GM19240 (cell line): ENCODE measurements at regions not wholly inside any gene's neighbourhood (a gene's known extent, or its start where the extent isn't known, plus 50 kb on each side); places are given as distances from the start of the nearest gene placed in this dataset.

ENCODE experiments used
- DNase-seq: peaks from one replicate; pipeline ENCODE4 v3.0.0; 2011; ENCODE audit warnings: low spot score; ENCODE audit not compliant: insufficient read length

DNA sequence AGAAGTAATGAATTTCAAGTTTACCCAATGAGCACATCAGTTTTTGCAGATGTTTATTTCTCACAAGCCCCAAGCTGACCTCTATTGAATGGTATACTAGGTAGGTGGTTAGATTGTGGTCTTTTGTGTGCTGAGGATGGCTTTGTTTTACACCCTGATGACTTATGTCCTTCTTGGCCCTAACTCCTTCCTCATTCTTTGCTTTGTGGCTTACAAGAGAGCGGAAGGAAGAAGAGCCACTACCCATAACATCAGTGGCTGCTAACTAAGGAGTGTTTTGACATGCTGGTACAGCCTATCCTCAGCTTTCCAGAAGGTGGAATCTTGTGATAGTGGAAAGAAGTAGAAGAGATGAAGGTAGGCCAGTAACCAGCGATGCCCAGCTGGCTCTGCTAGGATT lies 85.7 kb upstream of the NTRK2 start:
- DNase-seq: no peak

DNA sequence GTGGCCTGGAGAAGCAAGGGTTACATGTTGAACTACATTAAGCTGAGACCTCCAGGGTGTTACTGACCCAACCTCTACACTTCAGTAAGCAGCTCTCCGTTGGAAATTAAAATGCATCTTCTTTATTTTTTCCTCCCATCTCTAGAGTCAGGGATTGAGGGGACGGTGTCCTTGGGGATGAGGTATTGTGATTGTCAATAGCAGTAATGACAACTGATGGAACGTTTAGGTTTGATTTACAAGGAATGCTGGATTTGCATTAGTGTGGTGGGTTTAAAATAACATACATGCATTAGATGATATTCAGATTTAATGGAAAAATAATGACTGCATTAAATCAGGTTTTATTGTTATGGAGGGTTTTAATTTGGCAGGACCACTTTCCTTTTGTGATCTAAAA lies 82.9 kb upstream of the NTRK2 start:
- DNase-seq: no peak

DNA sequence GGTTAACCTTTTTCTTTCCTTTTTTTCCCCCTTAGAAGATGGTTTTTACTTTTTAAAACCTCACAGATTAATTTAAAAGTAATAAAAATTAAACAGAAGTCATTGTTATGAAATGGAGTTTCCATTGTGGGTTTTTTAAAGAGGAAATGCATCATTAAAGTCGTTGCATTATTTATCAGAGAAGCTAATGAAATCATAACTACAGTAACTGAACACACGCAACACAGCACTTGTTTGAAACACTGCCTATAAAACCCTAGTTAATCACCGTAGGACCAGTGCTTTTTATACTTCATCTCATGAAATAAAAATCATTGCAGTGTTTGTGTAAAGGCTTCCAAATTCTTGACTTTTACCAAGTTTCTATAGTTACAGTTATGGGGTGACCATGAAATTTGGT lies 82.4 kb upstream of the NTRK2 start:
- DNase-seq: no peak

DNA sequence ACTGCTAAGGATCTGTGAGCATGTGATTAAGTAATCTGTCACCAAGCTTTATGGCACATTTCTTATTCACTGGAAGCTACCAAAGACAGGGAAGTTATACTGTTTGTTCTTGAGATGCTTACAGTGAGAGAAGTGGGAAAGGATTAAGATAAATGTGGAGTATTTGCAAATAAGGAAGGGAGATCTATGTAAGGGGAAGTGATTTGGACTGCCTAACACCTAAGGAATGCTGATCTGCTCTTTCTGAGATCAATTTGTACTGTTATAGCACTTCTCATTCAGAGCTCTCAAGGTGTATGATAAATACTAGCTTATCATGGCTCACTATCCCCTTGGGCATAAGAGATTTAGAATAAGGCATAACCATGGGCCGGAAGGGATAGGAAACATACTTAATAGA lies 80.0 kb upstream of the NTRK2 start:
- DNase-seq: no peak

DNA sequence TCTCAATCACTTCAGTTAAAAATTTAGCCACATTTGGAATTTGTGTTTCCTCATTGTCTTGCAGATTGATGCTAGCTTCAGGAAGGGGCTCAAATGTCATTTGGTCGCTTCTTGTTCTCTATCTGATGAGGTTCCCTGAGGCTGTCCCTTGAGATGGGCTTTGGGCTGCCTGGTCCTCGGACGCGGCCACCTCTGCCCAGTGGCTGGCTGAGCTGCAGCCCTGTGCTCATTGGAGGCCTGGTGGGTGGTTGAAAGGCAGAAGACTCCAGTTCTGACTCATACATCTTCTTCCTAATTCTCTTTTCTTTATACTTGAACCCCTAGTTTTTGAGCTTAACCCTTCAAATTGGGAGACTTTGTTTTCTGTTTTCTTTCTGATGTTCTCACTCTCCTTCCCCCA lies 78.8 kb upstream of the NTRK2 start:
- DNase-seq: no peak

DNA sequence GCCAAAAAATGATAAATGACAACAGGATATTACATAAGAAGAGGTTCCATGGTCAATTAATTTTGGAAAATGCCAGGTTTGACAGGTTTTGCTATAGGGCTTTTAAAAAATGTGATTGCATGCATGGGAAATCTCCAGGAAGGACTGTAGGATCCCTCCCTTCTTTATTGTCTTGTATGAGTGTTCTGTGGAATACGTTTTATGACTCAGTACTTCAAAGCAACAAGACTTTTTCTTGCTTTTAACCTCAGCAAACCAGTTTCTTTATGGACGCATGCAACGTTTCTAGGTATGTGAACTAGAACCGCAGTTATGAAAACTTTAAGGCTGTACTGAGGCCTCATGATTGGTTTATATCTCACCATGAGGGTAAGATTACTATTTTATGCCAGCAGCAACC lies 76.6 kb upstream of the NTRK2 start:
- DNase-seq: no peak

DNA sequence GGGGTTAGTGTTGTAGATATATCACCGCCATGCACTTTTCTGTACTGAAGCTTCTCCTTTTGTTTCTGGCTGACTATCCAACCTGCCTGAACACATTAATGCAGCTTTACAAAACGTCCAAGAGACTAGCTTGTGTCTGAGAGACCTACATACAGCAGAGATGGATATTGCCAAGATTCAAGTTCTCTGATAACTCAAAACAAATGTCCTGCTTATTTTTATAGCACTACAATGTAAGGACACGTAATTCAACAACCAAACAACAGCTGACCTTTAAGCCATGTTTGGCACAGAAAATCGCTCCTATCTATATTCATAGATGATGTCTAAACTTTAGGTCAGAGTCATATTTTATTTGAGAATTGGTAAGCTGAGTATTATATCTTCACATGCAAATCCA lies 76.2 kb upstream of the NTRK2 start:
- DNase-seq: no peak

DNA sequence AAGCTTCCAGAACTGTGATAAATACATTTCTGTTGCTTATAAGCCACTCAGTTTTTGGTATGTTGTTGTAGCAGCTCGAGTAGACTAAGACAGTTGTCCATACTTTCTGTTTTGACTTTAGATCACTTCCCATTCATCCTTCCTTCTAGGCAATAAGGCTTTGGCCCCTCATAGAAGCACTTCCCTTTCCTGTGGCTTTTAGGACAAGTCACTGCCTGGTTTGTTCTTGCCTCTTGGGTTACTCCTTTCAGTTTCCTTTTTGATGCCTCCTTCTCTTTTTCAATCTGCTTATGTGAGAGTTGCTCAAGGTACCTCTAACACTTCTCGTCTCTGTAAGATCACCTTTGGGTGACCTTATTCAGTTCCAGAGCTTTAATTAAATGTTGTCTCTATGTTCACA lies 72.4 kb upstream of the NTRK2 start:
- DNase-seq: peak; percentile 74

DNA sequence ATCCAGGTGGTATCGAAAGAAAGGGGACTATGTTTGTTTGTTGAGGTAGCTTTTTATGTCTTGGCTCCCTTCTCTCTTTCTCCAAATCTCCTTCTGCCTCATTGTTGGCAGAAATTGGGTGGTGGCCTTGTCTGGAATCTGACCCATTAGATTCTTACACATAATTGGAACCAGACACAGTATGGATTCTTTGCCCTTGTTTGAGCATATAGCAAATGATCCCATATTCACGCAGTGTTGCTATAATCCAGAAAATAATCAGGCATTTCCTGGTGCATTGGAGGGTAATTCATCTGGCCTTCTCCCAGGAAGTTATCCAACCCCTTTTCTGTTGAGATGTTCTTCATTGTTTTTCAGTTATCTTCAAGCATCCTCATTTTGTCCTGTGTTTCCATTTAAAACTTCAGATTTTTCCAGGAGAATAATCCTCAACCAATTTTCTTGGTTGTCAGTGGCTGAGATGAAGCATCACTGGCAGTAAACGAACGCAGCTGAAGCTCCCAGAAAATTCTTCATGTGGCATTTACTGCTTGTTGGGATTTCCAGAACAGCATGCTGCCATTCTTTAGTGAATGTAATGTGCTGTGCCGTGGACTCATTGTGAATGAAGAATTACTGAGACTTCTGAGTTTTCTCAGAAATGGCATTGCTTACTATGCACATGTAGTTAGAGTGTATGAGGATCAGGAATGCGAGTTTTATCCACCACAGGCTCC lies 70.5 kb upstream of the NTRK2 start:
- no peak for DNase-seq

DNA sequence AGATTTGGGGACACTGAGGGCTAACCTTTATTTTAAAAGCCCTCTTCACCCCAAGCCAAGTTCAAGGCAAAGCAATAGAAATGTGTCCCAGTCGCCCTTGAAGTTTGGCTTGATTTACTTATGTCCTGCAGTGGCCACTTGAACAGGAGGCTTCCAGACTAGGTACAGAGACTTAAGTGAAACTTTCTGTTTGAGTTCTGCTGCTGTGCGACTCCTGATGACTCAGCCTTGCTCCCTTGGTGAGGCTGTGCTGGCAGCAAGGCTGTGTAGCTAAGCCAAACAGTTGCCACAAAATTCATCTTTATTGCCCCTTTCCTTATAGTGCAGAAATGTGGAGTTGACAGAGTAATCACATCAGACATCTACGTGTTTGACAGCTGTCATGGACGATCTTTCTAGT lies 68.8 kb upstream of the NTRK2 start:
- no peak for DNase-seq

DNA sequence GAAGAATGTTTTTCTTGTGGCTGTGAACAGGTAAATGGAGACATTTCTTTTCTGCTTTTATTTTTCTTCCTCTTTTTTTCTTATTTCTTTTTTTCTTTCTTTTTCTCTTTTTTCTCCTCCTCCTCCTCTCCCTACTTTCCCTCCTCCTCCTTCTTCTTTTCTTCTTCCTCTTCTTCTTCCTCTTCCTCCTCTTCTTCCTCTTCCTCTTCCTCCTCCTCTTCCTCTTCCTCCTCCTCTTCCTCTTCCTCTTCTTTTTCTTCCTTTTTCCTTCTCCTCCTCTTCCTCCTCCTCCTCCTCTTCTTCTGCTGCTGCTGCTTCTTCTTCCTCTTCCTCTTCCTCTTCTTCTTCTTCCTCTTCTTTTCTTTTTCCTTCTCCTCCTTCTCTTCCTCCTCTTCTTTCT lies 65.3 kb upstream of the NTRK2 start:
- DNase-seq: no peak

DNA sequence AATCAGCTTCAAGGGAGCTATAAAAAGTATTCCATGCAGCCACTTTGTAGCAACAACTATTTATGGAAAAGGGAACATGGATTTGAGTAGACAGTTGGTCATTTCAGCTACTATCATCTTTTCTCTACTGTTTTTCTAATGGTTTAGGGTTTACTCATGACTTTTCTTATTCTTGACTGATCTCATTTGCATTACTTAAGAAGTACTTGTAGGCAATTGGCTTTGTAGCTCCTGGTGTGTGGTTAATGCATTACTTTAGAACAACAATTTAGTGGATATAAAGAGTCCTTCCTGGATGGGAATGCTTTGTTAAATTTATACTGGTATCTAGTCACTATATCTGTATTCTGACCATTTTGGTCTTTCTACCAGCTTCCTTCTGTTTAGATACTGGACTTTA lies 59.8 kb upstream of the NTRK2 start:
- no peak for DNase-seq

DNA sequence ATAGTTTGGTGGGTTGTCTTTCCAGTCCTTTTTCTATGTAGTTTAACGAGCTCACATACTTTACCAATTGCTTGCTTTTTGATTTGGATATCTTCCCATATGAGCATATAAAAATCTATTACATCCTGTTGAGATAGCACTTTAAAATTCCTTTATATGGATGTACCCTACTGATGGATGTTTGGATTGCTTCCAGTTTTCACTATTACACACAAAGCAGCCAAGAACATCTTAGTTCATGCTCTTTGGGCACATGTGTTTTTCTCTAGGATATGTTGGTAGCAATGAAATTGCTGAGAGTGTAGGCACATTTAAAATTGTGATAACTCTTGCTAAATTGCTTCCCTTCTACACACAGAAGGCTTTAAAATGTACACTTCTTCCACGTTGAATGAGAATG lies 56.1 kb upstream of the NTRK2 start:
- no peak for DNase-seq

DNA sequence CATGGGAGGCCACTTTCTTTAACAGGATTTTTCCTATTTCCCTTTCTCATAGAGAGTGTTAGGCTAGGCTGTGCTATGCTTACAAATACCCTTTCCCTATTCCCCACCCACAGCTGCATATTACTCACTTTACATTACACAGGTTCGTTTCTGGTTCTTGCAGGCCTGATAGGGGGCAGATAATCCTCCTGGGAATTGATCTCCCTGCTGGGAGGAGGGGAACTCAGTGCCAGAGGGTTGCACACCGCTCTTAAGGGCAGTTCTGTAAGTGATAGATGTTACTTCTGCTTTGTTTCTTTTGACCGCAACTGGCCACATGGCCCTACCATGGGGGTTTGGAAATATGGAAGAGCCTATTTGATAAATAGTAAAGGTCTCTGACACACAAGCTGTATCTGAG lies 54.0 kb upstream of the NTRK2 start:
- DNase-seq: no peak

DNA sequence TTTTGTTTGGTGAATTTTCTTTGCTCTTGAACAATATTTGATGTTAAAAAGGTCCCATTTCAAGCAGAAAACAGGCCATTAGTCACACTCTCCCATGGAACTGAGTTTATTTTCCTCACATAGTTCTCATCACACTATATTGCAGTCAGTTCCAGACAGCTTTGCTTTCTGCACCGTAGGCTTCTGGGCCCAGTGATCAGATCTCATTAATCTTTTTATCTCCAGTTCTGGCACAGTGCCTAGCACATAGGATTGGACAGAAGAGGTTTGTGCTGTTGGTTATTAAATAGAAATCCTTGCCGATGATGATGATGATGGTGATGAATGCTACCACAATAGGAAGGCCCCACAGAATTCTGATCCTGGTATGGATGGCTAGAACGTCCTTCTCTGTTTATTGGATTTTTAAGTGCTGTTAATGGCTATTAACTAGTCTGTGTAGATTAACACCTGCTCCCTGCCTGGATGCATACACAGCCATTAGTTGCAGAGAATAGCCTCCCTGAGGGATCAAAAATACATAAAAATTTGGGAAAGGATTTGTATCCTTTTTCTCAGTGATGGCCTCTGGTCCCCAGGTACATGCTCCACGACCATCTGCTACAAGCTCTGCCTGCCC lies 52.0 kb upstream of the NTRK2 start:
- no peak for DNase-seq
